Stimulated activated naive CD8-positive, alpha-beta T cell treated with anti-CD3 and anti-CD28 coated beads, Interleukin-15, amount 100 ng/mL, for 72 hours (primary cell): ENCODE measurements at regions not wholly inside any gene's neighbourhood (a gene's known extent, or its start where the extent isn't known, plus 50 kb on each side); places are given as distances from the start of the nearest gene placed in this dataset.
A peak's percentile ranks its signal among the peaks of the same experiment; 100 is the strongest.
"Not testable (repeated sequence)": the region's sequence is repeated elsewhere in the genome, so short reads cannot be mapped to it uniquely, and the experiment has no call there.

ENCODE experiments used
- ATAC-seq: fragments of 150-1000 bp; cut with Tn5 transposase; 2 replicates; pipeline ENCODE4 v1.10.0; 2021; ENCODE audit warnings: mild to moderate bottlenecking, moderate library complexity
- DNase-seq, 2 donors: peaks; one replicate each; pipeline ENCODE4 v3.0.0; 2021 to 2022
- H3K27ac Mint-ChIP-seq, 2 donors: one replicate each; pipeline ENCODE4 v1.8.0; 2022; ENCODE audit warnings: mild to moderate bottlenecking in 2 of 2, mixed read lengths in 2 of 2, moderate library complexity in 2 of 2
- H3K27me3 Mint-ChIP-seq: one replicate; pipeline ENCODE4 v1.8.0; 2022; ENCODE audit warnings: mixed read lengths
- H3K4me1 Mint-ChIP-seq: one replicate; pipeline ENCODE4 v1.8.0; 2022; ENCODE audit warnings: mild to moderate bottlenecking, mixed read lengths
- H3K4me3 Mint-ChIP-seq, 2 donors: one replicate each; pipeline ENCODE4 v1.8.0; 2022; ENCODE audit warnings: mild to moderate bottlenecking in 2 of 2, mixed read lengths in 2 of 2, moderate library complexity in 1 of 2
- H3K9me3 Mint-ChIP-seq, 2 donors: one replicate each; pipeline ENCODE4 v1.8.0; 2022; ENCODE audit warnings: mixed read lengths in 2 of 2

DNA sequence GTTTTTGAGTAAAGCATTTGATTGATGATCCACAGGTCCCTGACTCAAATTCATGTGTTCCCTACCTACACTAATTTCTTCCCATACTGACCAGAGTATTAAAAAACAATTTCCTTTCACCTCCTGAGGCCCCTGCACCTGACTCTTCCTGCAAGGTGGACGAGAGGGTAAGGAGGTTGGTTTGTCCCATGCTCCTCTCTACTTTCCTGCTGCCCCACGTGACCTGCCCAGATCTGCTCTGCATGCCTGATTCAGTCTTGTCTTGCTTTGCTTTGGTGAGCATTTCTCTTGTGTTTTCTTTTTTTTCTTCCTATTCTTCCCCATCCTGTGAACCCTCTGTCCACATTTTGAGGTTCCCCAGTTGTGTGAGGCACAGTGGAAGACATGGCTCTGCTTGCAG lies 107.8 kb downstream of the ZNF467 start:
- H3K4me3 Mint-ChIP-seq, H3K9me3 Mint-ChIP-seq, DNase-seq, ATAC-seq, H3K4me1 Mint-ChIP-seq, H3K27ac Mint-ChIP-seq: not testable (repeated sequence)
- H3K27me3 Mint-ChIP-seq: peaks cover 55% of the 10 kb centered on the region

DNA sequence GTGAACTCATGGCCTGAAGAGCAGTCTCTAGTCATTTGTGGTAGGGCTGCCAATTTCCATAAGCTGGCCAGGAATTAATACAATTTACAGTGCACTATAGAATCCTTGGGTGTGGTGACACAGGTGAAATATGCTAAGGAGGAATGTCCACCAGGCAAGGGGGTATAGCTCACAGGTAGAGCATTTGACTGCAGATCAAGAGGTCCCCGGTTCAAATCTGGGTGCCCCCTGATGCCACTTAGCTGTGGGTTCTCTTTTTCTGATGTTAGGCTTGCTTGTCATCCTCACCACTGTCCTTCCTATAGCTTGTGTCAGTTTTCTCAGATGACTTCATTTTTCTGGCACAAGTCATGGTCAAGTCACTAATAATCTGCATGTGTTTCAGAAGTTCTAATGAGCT lies 108.7 kb downstream of the ZNF467 start:
- Mint-ChIP-seq H3K27me3 (peaks cover 48% of the 10 kb centered on the region), H3K9me3 (no peaks in the 10 kb centered on the region), H3K4me1 (no peaks in the 10 kb centered on the region), H3K27ac (peak overlapping the region in 1 of 2 donors; percentile 75), H3K4me3 (no peak overlapping the region)
- peak; percentile 58 for ATAC-seq
- DNase-seq: peak in 1 of 2 donors; percentile 22

DNA sequence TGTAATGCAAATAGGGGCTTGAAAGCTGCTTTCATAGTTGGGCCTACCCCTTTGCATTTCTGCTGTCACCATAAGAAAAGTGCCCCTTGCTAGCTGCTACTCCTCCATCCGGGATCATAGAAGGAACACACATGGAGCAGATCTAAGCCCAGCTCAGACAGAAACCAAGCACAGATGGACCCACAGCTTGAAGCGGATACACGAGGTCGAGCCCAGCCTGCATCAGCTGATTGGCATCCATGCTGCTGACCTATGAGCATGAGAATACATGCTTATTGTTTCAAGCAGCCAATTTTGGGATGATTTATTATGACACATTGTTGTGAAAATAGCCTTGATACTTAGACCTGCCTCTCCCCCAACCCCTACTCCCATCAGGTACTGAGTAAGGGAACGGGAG lies 109.2 kb downstream of the ZNF467 start:
- no peaks in the 10 kb centered on the region for H3K9me3 Mint-ChIP-seq
- H3K27ac Mint-ChIP-seq: peak overlapping the region in 1 of 2 donors; percentile 27
- peaks cover 49% of the 10 kb centered on the region for H3K27me3 Mint-ChIP-seq
- no peak overlapping the region for H3K4me3 Mint-ChIP-seq
- DNase-seq (no peak), ATAC-seq (no peak)
- H3K4me1 Mint-ChIP-seq: no peaks in the 10 kb centered on the region

DNA sequence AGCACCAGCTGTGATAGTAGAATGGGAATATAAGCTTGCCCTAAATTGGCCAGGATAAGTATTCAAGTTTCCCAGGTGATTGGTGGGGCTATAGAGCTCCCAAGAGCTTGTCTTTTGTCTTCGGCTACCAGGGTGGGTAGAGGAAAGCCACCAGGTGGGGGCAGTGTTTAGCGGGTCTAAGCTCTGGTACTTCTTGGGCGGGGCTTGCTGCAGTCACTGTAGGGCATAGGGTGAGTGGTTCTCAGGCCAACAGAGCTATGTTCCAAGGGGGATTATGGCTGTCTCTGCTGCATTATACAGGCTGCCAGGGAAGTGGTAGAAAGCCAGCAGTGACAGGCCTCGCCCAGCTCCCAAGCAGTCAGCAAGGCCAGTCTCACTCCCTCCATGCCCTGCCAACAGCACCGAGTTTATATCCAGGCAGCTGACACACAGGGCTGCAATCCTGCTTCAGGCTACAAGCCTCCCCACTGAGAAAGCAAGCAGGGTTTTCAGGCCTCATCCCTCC lies 110.7 kb downstream of the ZNF467 start:
- ATAC-seq: peak; percentile 88
- Mint-ChIP-seq H3K9me3 (no peaks in the 10 kb centered on the region), H3K27me3 (peaks cover 58% of the 10 kb centered on the region), H3K4me1 (no peaks in the 10 kb centered on the region), H3K27ac (no peak overlapping the region), H3K4me3 (no peak overlapping the region)
- peak; percentile 55 to 61 for DNase-seq

DNA sequence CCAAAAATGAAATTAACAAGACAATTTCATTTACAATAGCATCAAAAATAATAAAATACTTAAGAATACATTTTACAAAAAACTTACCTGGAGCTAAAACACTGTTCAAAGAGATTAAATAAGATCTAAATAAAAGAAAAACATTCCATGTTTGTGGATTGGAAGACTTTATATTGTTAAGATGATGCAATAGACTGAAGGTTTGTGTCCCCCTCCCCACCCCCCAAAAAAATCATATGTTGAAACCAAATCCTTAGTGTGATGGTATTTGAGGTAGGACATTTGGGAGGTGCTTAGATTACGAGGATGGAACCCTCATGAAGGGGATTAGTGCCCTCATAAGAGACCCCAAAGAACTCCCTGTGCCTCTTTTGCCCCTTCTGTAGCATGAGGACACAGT lies 117.6 kb downstream of the ZNF467 start:
- Mint-ChIP-seq H3K27me3 (peaks cover 37% of the 10 kb centered on the region), H3K4me3 (no peak overlapping the region), H3K4me1 (no peaks in the 10 kb centered on the region), H3K27ac (no peak overlapping the region), H3K9me3 (peaks cover 5 to 27% of the 10 kb centered on the region in 2 donors)
- ATAC-seq (no peak), DNase-seq (no peak)

DNA sequence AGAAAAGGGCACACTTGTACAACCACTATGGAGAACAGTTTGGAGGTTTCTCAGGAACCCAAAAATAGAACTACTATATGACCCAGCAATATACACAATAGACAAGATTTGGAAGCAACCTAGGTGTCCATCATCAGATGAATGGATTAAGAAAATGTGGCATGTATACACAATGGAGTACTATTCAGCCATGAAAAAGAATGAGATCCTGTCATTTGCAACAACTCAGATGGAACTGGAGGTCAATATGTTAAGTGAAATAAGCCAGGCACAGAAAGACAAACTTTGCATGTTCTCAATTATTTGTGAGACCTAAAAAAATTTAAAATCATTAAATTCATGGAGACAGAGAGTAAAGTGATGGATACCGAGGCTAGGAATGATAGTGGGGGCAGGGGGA lies 118.8 kb downstream of the ZNF467 start:
- no peak overlapping the region for H3K4me3 Mint-ChIP-seq

DNA sequence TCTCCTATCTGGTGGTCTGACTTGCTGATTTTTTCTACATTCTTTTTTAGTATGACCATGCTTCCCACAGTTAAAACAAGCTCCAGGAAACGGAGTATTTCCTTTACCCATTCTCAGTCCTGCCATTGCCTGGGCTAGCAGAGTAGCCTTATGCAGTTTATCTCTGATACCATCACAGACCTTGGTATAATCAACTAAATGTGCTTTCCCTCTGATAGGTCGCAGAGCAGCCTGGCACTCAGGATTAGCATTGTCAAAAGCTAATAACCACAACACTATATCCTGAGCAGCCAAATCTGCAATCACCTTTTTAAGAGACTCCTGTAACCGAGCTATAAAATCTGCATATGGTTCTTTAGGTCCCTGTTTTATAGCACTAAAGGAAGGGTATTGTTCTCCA lies 123.2 kb downstream of the ZNF467 start:
- DNase-seq, ATAC-seq, H3K4me3 Mint-ChIP-seq, H3K27ac Mint-ChIP-seq, H3K4me1 Mint-ChIP-seq: not testable (repeated sequence)
- peaks cover 5 to 27% of the 10 kb centered on the region in 2 donors for H3K9me3 Mint-ChIP-seq
- peaks cover 41% of the 10 kb centered on the region for H3K27me3 Mint-ChIP-seq

More for the DNA sequence above, 118.8 kb downstream of the ZNF467 start:
- H3K27me3 Mint-ChIP-seq: peaks cover 44% of the 10 kb centered on the region
- H3K4me1 Mint-ChIP-seq: no peaks in the 10 kb centered on the region
- ATAC-seq (no peak), DNase-seq (no peak)
- H3K9me3 Mint-ChIP-seq: peaks cover 5 to 27% of the 10 kb centered on the region in 2 donors
- no peak overlapping the region for H3K27ac Mint-ChIP-seq

DNA sequence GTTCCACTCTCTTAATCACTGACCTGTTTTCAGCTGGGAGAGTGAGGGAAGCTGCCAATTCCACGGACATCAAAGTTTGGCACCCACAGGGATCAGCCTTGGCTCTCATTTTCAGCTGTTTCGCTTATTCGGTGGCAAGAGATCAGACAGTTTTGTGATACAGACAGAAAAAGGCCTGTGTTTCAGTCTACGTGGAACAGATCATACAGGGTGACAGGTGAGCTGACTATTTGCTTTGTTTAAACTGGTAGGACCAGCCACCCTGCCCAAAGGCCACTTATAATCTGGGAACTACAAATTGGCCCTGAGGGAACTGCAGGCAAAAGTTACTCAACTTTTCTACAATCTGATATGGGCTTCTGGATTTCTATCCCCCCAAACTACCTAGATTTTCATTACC lies 128.6 kb downstream of the ZNF467 start:
- no peaks in the 10 kb centered on the region for H3K9me3 Mint-ChIP-seq
- no peaks in the 10 kb centered on the region for H3K4me1 Mint-ChIP-seq
- H3K4me3 Mint-ChIP-seq: no peak overlapping the region
- H3K27me3 Mint-ChIP-seq: peaks cover 18% of the 10 kb centered on the region
- no peak for ATAC-seq
- no peak for DNase-seq
- no peak overlapping the region for H3K27ac Mint-ChIP-seq

DNA sequence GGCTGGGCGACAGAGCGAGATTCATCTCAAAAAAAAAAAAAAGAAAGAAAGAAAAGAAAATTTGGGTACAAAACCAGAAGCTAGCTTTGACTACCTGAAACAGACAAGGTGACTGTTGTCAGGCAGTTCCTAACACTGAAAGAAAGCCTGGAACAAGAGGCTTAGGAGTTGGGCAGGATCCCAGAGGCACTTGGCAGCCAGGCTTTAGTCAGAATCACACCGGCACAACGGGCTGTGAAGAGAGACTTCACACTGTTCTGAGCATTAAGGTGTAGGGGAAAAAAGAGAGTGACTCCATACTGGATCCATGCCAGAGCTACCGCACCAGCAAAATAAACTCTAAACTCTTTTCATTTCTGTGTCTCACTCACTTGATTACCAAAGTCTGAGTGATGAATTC lies 130.8 kb downstream of the ZNF467 start:
- Mint-ChIP-seq H3K4me3 (no peak overlapping the region), H3K4me1 (no peaks in the 10 kb centered on the region), H3K27ac (no peak overlapping the region), H3K27me3 (peaks cover 7% of the 10 kb centered on the region), H3K9me3 (no peaks in the 10 kb centered on the region)
- no peak for ATAC-seq
- no peak for DNase-seq

DNA sequence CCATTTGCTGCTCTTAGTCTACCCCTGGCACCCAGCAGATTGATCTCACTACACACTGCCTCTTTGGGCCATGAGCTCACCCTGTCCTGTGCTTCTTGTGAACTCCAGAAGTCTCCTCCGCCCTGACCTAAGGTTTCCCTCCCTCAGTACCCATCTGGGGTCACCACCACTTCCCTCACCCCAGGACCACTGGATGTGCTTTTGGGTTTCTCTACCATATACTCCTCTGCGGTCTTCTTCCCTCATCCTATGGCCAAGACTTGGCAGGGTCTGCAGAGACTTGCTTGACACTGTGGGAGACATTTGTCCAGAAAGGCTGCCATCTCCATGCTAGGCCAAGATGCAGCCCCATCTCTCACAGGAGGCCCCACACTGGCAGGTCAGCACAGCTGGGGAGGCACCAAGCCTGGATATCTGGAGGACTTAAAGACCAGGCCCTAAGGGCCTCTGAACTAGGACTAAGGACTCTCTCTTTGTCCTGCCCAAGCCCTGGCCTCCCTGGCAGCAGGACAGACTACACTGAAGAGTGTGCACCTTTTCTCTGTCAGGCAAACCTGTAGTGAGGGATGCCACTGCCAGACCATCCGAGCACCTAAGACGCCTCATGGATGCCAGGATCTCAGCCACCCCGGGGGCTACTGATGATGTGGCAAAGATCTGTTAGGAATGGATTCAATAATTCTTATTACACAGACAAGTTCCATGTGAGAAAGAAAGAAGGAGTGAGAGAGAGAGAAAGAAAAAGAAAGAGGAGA lies 134.6 kb downstream of the ZNF467 start:
- DNase-seq: no peak
- ATAC-seq: no peak
- H3K27ac Mint-ChIP-seq: no peak overlapping the region
- no peaks in the 10 kb centered on the region for H3K4me1 Mint-ChIP-seq
- H3K9me3 Mint-ChIP-seq: no peaks in the 10 kb centered on the region
- H3K4me3 Mint-ChIP-seq: no peak overlapping the region
- H3K27me3 Mint-ChIP-seq: peaks cover 7% of the 10 kb centered on the region

DNA sequence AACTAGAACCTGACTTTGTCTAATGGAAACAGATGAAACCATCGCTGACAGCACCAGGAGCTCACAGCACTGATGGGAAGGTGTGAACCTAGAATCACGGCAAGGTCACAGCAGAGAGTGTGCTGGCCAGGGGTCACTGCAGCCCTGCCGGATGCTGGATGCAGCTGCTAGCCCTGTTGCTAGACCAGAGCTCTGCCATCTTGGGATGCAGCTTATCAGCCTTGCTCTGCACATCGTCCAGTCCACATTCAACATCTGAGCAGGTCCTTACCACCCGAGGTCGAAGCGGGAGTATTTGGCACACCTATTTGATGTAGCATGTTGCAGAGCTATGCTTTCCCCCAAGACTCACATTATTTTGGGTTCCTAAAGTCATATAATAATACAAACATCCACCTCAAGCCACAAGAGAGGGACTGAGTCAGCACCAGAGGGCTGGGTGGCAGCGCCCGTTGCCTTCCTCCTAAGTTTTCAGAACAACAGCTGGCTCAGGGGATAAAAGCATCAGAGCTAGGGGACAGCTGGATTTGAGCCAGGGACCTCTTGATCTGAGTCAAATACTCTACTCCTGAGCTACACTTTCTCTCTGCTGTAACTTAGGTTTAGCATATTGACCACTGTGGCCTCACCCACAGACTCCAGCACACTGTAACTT lies 135.3 kb downstream of the ZNF467 start:
- H3K27ac Mint-ChIP-seq: no peak overlapping the region
- H3K4me1 Mint-ChIP-seq: no peaks in the 10 kb centered on the region
- ATAC-seq: no peak
- H3K9me3 Mint-ChIP-seq: no peaks in the 10 kb centered on the region
- no peak for DNase-seq
- H3K27me3 Mint-ChIP-seq: peaks cover 7% of the 10 kb centered on the region
- H3K4me3 Mint-ChIP-seq: no peak overlapping the region

DNA sequence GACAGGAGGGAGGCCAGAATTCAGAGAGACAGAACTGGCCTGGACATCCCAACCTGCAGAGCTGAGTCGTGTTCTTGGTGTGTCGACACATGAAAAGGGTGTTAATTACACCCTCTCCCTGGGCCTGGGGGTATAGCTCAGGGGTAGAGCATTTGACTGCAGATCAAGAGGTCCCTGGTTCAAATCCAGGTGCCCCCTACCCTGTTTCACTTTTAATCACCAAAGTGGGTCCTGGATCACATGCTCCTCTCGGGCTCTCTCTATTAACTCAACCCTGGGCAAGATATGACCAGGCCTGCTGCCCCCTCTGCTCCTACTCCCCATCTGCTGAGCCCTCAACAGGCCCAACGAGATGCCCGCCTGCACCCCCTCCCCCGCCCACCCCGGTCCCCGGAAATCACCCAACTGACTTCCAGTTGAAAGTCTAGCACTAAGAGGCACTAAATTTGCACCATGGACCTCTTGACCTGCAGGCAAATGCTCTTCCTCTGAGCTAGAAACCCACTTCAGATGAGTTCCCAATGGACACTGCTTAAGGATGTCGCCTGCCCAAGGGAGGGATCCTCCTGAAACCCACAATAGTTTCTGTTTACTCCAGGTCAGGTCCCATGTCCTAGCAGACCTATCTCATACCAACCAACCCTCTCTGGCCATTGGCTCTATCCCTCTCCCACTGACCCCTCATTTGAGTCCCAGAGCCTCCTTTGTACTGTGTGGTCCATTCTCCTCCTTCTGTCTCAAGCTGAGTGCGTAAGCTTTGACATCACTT lies 137.6 kb downstream of the ZNF467 start:
- H3K27ac Mint-ChIP-seq: no peak overlapping the region
- H3K27me3 Mint-ChIP-seq: peaks cover 7% of the 10 kb centered on the region
- H3K4me1 Mint-ChIP-seq: no peaks in the 10 kb centered on the region
- no peaks in the 10 kb centered on the region for H3K9me3 Mint-ChIP-seq
- ATAC-seq: peak; percentile 82
- no peak overlapping the region for H3K4me3 Mint-ChIP-seq
- peak in 1 of 2 donors; percentile 31 for DNase-seq

DNA sequence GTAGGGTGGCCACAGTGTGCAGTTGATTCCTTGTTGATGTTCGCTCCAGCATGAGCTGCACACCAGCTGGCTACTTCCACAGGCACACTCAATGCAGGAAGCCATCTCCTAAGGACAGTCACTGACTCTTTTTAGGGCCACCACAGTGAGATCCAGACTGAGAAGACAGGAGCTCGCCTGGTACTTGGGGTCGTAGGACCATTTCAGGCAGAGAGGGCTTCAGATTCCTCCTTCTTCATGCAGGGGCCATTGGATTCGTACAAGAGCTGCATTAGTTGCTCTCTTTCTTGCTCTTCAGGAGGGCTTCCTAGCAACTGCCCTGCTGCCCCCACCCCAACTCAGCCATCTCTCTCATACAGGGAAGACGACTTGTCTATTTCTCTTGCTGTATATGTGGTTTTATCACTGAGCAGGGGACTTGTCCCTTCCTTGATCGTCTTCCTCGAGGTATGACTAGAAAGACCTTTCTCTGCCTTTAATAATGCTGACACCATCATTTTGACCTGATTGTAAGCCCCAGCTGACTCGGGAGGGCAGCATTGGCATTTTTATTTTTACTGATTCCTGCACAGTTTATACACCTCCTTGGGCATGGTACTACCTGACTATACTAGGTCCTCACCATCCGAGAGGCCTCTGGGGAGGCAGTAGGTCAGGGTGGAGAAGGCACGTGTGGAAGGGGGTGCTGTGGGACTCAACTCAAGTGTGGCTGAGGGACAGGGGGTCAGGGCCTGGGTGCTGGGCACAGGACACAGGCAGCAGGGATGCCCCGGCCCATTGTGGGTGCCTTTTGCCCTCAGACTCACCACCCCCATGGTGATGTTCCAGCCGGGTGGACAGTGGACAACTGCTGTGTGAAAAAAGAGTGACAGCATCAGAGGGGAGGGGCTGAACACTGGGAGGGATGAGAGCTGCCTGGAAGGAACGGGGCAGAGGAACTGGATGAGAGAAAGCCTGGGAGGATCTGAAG lies 136.7 kb upstream of the ZNF746 start:
- DNase-seq: no peak
- H3K9me3 Mint-ChIP-seq: no peaks in the 10 kb centered on the region
- ATAC-seq: no peak
- no peak overlapping the region for H3K4me3 Mint-ChIP-seq
- peaks cover 7% of the 10 kb centered on the region for H3K27me3 Mint-ChIP-seq
- H3K4me1 Mint-ChIP-seq: no peaks in the 10 kb centered on the region
- peak overlapping the region in 1 of 2 donors; percentile 12 for H3K27ac Mint-ChIP-seq

DNA sequence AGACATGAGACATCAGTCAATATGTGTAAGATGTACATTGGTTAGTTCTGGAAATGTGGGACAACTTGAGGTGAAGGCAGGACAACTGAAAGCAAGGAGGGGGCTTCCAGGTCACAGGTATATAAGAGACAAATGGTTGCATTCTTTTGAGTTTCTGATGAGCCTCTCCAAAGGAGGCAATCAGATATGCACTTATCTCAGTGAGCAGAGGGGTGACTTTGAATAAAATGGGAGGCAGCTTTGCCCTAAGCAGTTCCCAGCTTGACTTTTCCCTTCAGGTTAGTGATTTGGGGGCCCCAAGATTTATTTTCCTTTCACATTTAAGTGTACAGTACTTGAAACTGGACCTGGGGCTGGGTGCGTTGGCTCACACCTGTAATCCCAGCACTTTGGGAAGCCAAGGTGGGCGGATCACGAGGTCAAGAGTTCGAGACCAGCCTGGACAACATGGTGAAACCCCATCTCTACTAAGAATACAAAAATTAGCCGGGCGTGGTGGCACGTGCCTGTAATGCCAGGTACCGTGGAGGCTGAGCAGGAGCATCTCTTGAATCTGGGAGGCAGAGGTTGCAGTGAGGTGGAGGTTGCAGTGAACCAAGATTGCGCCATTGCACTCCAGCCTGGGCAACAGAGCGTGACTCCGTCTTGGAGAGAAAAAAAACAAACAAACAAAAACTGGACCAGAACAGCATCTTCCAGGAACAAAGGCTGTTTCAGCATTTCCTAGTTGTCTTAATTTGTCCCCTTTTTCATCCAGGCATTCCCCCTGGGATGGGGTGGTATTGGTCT lies 130.9 kb upstream of the ZNF746 start:
- not testable (repeated sequence) for H3K4me1 Mint-ChIP-seq, H3K27ac Mint-ChIP-seq, DNase-seq, H3K9me3 Mint-ChIP-seq, H3K4me3 Mint-ChIP-seq, ATAC-seq
- peaks cover 15% of the 10 kb centered on the region for H3K27me3 Mint-ChIP-seq
